Mucosa of descending colon (tissue), 3 donors: ENCODE measurements at regions not wholly inside any gene's neighbourhood (a gene's known extent, or its start where the extent isn't known, plus 50 kb on each side); places are given as distances from the start of the nearest gene placed in this dataset.
A peak's percentile ranks its signal among the peaks of the same experiment; 100 is the strongest.

Experiments
- ATAC-seq: fragments of 200-7000 bp; cut with Tn5 transposase; one replicate; pipeline ENCODE4 v1.9.1; 2020; ENCODE audit warnings: mild to moderate bottlenecking, moderate library complexity
- DNase-seq, 3 donors: peaks; one replicate each; pipeline ENCODE4 v3.0.0-alpha.2; 2020
- H3K36me3 ChIP-seq: fragments of 200-600 bp; one replicate; pipeline ENCODE4 v1.8.0; 2021; ENCODE audit warnings: low read depth, mild to moderate bottlenecking
- H3K4me1 ChIP-seq: fragments of 200-600 bp; one replicate; pipeline ENCODE4 v1.8.0; 2021; ENCODE audit warnings: low read depth, mild to moderate bottlenecking
- H3K4me3 ChIP-seq: fragments of 200-600 bp; one replicate; pipeline ENCODE4 v1.8.0; 2021; ENCODE audit warnings: mild to moderate bottlenecking
- H3K9me3 ChIP-seq: fragments of 200-600 bp; one replicate; pipeline ENCODE4 v1.8.0; 2021; ENCODE audit warnings: mild to moderate bottlenecking
- intact Hi-C, 2 donors: fragments of 100-400 bp; cut with DNase I in 1 of 2; cut with micrococcal nuclease in 1 of 2; formaldehyde crosslinking; loops; one replicate each; pipeline versions ENCODE4 v1.11.0 to v1.11.1; 2022; cut with DNase I, micrococcal nuclease
- TF ChIP-seq, protein P1 (sequence below): fragments of 200-600 bp; IDR thresholded peaks from one replicate; pipeline ENCODE4 v1.8.0; 2022; ENCODE audit warnings: antibody characterized with exemption, mild to moderate bottlenecking
- donor health status: DM: no; HTN: no; CAD: no; lungs with moderate emphysema.
- donor health status: DM: no; HTN: no; CAD: no.
- donor health status: DM: no; HTN: yes; CAD: no.

DNA sequence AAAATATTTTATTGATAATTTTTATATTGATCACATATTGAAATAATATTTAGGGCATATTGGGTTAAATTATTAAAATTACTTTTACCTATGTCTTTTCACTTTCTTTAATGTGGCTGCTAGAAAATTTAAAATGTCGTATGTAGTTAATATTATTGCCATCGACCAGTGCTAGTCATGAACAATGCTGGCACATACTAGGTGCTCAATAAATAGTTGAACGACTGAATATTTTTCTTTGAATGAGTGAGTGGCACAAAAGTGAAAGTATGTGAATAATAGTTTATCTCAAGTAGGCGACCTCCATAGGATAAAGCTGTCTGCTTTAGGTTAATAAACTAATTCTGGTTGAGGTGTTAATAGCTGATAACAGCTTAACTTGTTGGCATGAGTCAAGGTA, 150.8 kb upstream of the FGGY start:
- TF ChIP-seq, protein P1, sequence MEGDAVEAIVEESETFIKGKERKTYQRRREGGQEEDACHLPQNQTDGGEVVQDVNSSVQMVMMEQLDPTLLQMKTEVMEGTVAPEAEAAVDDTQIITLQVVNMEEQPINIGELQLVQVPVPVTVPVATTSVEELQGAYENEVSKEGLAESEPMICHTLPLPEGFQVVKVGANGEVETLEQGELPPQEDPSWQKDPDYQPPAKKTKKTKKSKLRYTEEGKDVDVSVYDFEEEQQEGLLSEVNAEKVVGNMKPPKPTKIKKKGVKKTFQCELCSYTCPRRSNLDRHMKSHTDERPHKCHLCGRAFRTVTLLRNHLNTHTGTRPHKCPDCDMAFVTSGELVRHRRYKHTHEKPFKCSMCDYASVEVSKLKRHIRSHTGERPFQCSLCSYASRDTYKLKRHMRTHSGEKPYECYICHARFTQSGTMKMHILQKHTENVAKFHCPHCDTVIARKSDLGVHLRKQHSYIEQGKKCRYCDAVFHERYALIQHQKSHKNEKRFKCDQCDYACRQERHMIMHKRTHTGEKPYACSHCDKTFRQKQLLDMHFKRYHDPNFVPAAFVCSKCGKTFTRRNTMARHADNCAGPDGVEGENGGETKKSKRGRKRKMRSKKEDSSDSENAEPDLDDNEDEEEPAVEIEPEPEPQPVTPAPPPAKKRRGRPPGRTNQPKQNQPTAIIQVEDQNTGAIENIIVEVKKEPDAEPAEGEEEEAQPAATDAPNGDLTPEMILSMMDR = no peak
- H3K36me3 ChIP-seq = no peaks in the 10 kb centered on the region
- intact Hi-C loops = no loop called here
- no peak for DNase-seq
- H3K4me1 ChIP-seq = peaks cover 6% of the 10 kb centered on the region
- no peak for ATAC-seq
- H3K9me3 ChIP-seq = no peaks in the 10 kb centered on the region
- no peak overlapping the region for H3K4me3 ChIP-seq

DNA sequence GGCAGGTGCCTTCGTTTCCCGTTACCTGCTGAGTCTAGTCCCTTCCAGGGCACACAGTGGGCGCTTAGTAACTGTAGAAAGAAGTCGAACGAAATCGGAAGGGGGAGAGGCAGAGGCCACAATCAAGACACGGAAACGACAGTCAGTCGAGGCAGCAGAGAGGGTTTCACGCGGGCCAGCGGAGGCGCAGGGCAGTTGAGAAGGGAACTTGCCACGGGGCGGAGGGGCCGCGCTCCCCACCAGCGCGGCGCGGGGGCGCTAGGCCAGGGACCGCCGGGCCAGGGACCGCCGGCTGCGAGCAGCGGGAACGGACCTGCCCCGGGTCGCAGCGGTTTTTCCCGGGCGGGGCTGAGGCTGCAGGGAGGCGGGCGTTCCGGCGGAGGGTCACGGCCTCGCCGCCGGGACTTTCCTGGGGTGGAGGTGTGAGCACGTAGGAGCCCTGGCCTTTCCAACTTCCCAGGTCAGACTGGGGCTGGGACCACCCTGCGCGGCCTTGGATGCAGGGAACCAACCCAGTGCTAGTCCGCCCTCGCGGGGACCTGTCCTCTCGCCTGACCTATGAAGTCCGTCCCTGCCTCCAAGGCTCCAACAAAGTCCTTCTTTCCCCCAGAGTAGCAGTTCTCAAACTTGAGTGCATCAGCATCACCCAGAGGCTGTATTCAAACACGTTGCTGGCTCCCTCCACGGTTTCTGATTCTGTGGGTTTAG, 150.1 kb upstream of the FGGY start:
- DNase-seq = peak; percentile 55 to 76 (median 68)
- Histone ChIP-seq H3K36me3 (no peaks in the 10 kb centered on the region), H3K9me3 (no peaks in the 10 kb centered on the region), H3K4me1 (peaks cover 10% of the 10 kb centered on the region), H3K4me3 (no peak overlapping the region)
- intact Hi-C loops = no loop called here
- TF ChIP-seq, protein P1 = no peak
- ATAC-seq = peak; percentile 73

GRCh38 chr1:59149435-59149834, 147.5 kb upstream of the FGGY start:
- intact Hi-C loops = no loop called here
- no peaks in the 10 kb centered on the region for H3K36me3 ChIP-seq
- H3K9me3 ChIP-seq = no peaks in the 10 kb centered on the region
- TF ChIP-seq, protein P1 = no peak
- DNase-seq (no peak), ATAC-seq (no peak)
- no peak overlapping the region for H3K4me3 ChIP-seq
- peaks cover 10% of the 10 kb centered on the region for H3K4me1 ChIP-seq

DNA sequence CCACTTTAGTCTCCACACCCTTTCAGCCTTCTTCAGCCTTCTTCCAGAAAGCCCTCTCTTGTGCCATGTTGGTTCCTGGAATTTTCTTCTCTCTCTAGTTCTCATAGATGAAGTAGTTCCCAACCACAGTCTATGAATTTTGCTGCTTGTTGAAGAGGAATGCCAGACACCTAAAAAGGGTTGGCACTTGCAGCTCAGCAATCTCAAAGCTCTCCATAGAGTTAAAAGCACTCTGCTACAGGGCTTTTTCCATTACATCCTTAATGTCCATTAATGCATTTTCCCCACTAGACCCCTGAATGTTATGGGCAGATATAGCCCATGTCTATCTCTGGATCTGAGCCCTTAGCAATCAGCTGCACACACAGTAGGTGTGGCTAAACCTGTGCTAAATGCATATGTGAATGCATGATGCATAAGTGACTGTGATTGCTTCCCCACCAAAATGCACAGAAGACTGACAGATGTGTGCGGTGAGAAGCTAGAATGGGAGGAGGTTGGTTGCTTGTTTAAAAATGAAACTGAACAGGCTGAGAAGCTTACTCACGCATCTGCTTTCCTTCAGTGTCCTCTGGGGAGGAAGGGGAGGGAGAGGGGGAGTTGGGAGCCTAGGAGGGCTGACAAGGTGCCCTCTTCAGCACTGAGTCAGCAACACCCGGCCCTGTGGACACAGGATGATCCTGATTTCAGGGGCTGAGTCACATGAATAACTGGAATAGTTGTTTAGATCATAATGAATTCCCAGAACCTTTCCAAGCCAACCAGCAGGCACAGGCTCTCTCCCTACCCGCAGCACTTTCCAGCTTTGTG, 146.1 kb upstream of the FGGY start:
- Histone ChIP-seq H3K9me3 (no peaks in the 10 kb centered on the region), H3K4me3 (no peak overlapping the region), H3K4me1 (peaks cover 10% of the 10 kb centered on the region), H3K36me3 (no peaks in the 10 kb centered on the region)
- intact Hi-C loops = no loop called here
- peak; percentile 33 to 75 (median 43) for DNase-seq
- ATAC-seq = peak; percentile 72
- TF ChIP-seq, protein P1 = no peak

DNA sequence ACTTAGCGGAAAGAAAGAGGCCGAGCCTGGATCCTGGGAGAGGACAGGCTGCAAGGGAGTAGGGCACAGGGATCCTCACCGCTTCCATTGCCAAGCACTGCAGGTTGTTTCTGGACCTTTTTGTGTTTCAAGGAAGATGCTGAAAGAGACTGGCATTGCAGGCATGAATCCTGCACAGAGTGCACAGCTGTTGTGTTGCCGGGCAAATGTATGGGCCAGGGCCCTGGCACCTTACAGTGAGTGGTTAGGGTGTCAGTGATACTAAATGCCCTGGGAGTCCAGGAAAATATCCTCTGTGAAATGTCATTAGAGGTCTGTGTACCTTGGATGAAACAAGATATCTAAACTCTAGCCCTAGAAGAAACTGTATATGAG, 145.5 kb upstream of the FGGY start:
- TF ChIP-seq, protein P1 = no peak
- Histone ChIP-seq H3K4me1 (peaks cover 10% of the 10 kb centered on the region), H3K36me3 (no peaks in the 10 kb centered on the region), H3K9me3 (no peaks in the 10 kb centered on the region), H3K4me3 (no peak overlapping the region)
- ATAC-seq = no peak
- intact Hi-C loops = no loop called here
- DNase-seq = no peak
